Glutamatergic neuron (in vitro differentiated cells): ENCODE measurements at regions not wholly inside any gene's neighbourhood (a gene's known extent, or its start where the extent isn't known, plus 50 kb on each side); places are given as distances from the start of the nearest gene placed in this dataset.

Experiments
- DNase-seq: peaks from one replicate; pipeline ENCODE4 v3.0.0; 2022
- H3K27ac Mint-ChIP-seq: one replicate; pipeline ENCODE4 v1.8.0; 2020; ENCODE audit warnings: mild to moderate bottlenecking, mixed read lengths, inconsistent platforms; ENCODE audit not compliant: unreplicated experiment
- H3K27me3 Mint-ChIP-seq: one replicate; pipeline ENCODE4 v1.8.0; 2020; ENCODE audit warnings: mild to moderate bottlenecking, moderate library complexity, mixed read lengths, inconsistent platforms; ENCODE audit not compliant: unreplicated experiment
- H3K36me3 Mint-ChIP-seq: one replicate; pipeline ENCODE4 v1.8.0; 2020; ENCODE audit warnings: mild to moderate bottlenecking, mixed read lengths, inconsistent platforms; ENCODE audit not compliant: unreplicated experiment
- H3K4me1 Mint-ChIP-seq: one replicate; pipeline ENCODE4 v1.8.0; 2020; ENCODE audit warnings: mild to moderate bottlenecking, low read depth, mixed read lengths, inconsistent platforms; ENCODE audit not compliant: unreplicated experiment
- H3K4me3 Mint-ChIP-seq: one replicate; pipeline ENCODE4 v1.8.0; 2020; ENCODE audit warnings: mild to moderate bottlenecking, mixed read lengths, inconsistent platforms; ENCODE audit not compliant: unreplicated experiment
- H3K9me3 Mint-ChIP-seq: one replicate; pipeline ENCODE4 v1.8.0; 2020; ENCODE audit warnings: mild to moderate bottlenecking, moderate library complexity, mixed read lengths, inconsistent platforms; ENCODE audit not compliant: unreplicated experiment
- TF ChIP-seq, protein P1 (sequence below): fragments of 200-600 bp; sonication (generic); IDR thresholded peaks from one replicate; pipeline ENCODE4 v1.5.0; 2021; ENCODE audit not compliant: partially characterized antibody, unreplicated experiment

DNA sequence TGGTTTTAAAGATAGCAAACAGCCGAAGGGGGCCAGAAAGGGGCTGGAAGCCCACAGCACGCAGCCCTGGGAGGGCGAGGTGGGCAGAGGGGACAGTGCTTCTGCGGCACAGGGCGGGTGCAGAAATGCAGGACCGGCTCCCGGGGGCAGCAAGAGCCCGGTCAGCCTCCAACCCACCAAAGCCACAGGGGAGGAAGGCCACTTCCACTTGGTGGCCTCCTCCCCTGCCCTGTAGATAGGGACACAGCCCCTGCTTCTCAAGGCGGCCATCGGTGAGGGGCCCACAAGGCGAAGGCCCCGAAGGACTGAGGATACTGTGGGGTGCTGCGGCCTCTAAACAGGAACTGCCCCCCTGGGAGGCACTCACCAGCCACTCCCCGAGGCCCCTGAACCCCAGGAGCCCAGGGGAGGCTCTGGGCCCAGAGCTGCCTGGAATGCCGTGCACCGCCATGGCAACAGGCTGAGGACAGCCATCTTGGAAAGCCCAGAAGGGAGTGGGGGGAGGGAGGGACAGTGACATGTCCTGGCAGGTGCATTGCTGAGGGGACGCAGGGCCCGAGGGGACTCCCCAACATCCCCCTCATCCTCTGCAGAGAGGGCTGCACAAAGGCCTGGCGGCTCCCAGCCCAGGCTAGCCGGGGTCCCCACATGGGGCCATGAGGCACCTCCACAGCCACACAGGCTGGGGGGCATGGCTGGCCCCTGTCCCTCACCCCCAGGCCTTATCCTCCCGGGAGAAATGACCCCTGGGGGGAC, 114.7 kb downstream of the NCOR2 start:
- H3K27ac Mint-ChIP-seq: no peak overlapping the region

DNA sequence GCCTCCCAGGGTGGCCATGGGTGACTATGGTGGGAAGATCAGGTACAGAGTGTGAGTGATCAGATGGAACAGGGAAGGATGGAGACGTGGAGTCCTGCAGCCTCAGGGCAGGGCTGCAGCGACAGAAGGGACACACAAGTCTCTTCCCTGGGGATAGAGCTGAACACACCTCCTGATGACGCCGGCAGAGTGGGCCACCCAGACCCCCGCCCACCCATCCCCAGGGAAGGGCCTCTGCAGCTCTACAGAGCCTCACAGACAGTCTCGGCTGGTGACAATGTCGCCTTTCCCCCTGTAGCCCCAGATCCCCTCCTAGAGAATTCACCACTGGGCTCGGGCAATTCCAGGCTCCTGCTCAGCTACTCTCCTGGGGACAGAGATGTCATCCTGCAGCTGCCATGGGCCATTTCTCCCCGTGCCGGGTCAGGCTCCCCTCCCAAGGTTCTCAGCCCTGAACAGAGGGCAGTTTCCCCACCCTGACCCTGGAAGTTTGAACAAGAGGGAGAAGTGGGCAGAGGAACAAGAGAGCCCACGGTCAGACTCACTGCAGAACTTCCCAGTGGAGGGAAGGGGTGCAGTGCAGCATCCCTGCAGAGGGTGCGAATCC, 115.7 kb downstream of the NCOR2 start:
- TF ChIP-seq, protein P1, sequence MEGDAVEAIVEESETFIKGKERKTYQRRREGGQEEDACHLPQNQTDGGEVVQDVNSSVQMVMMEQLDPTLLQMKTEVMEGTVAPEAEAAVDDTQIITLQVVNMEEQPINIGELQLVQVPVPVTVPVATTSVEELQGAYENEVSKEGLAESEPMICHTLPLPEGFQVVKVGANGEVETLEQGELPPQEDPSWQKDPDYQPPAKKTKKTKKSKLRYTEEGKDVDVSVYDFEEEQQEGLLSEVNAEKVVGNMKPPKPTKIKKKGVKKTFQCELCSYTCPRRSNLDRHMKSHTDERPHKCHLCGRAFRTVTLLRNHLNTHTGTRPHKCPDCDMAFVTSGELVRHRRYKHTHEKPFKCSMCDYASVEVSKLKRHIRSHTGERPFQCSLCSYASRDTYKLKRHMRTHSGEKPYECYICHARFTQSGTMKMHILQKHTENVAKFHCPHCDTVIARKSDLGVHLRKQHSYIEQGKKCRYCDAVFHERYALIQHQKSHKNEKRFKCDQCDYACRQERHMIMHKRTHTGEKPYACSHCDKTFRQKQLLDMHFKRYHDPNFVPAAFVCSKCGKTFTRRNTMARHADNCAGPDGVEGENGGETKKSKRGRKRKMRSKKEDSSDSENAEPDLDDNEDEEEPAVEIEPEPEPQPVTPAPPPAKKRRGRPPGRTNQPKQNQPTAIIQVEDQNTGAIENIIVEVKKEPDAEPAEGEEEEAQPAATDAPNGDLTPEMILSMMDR: no peak
- peak; percentile 61 for DNase-seq
- H3K9me3 Mint-ChIP-seq: peaks cover 29% of the 10 kb centered on the region
- H3K4me1 Mint-ChIP-seq: peaks cover 42% of the 10 kb centered on the region
- H3K27me3 Mint-ChIP-seq: peaks cover 23% of the 10 kb centered on the region
- H3K27ac Mint-ChIP-seq: peak overlapping the region; percentile 98
- H3K36me3 Mint-ChIP-seq: peaks cover 4% of the 10 kb centered on the region
- peak overlapping the region; percentile 75 for H3K4me3 Mint-ChIP-seq

More for the DNA sequence above, 114.7 kb downstream of the NCOR2 start:
- H3K4me1 Mint-ChIP-seq: peaks cover 42% of the 10 kb centered on the region
- TF ChIP-seq, protein P1: no peak
- H3K4me3 Mint-ChIP-seq: no peak overlapping the region
- peaks cover 23% of the 10 kb centered on the region for H3K27me3 Mint-ChIP-seq
- DNase-seq: no peak
- peaks cover 29% of the 10 kb centered on the region for H3K9me3 Mint-ChIP-seq
- H3K36me3 Mint-ChIP-seq: peaks cover 4% of the 10 kb centered on the region

DNA sequence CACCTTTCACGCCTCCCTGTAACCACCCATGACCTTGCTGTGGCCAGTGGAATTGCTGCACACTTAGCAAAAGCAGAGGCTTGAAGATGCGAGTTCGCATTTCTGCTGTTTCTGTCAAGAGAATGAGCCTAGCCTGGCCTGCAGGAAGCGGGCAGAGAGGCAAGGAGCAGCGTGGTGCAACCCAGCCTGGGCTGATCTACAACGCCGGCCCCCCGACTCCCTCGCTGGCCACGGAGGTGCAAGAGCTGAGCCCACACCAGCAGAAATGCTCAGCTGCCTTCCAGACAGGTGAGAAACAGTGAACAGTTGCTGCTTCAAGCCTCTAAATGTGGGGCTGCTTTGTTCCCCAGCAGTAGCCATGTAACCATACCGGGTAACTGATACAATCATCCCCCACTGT, 116.4 kb downstream of the NCOR2 start:
- Mint-ChIP-seq H3K27ac (peak overlapping the region; percentile 98), H3K4me1 (peaks cover 46% of the 10 kb centered on the region), H3K27me3 (peaks cover 22% of the 10 kb centered on the region), H3K4me3 (peak overlapping the region; percentile 75), H3K9me3 (peaks cover 29% of the 10 kb centered on the region), H3K36me3 (peaks cover 4% of the 10 kb centered on the region)
- no peak for DNase-seq
- TF ChIP-seq, protein P1: no peak

DNA sequence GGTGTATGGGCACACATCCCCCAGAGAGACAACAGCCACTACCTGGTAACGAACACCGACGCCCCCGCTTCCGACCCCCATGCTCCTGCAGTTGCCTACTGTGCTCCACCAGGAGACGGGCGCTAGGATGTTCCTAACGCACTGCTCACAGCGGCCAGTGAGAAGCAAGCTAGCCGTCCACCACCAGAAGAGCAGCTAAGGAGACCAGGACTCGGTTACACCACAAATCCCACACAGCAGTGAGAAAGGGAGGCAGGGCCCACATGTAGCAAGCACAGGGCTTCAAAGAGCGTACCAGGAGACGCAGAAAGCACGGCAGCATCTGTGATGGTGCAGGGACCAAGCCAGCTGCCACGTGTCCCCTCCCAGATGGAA, 117.0 kb downstream of the NCOR2 start:
- no peak for DNase-seq
- H3K27ac Mint-ChIP-seq: peak overlapping the region; percentile 98
- H3K9me3 Mint-ChIP-seq: peaks cover 30% of the 10 kb centered on the region
- H3K36me3 Mint-ChIP-seq: peaks cover 4% of the 10 kb centered on the region
- H3K27me3 Mint-ChIP-seq: peaks cover 22% of the 10 kb centered on the region
- TF ChIP-seq, protein P1: no peak
- H3K4me1 Mint-ChIP-seq: peaks cover 46% of the 10 kb centered on the region
- no peak overlapping the region for H3K4me3 Mint-ChIP-seq
